ENCODE measurements at regions not wholly inside any gene's neighbourhood (a gene's known extent, or its start where the extent isn't known, plus 50 kb on each side); places are given as distances from the start of the nearest gene placed in this dataset.
"Not testable (repeated sequence)": the region's sequence is repeated elsewhere in the genome, so short reads cannot be mapped to it uniquely, and the experiment has no call there.

DNA sequence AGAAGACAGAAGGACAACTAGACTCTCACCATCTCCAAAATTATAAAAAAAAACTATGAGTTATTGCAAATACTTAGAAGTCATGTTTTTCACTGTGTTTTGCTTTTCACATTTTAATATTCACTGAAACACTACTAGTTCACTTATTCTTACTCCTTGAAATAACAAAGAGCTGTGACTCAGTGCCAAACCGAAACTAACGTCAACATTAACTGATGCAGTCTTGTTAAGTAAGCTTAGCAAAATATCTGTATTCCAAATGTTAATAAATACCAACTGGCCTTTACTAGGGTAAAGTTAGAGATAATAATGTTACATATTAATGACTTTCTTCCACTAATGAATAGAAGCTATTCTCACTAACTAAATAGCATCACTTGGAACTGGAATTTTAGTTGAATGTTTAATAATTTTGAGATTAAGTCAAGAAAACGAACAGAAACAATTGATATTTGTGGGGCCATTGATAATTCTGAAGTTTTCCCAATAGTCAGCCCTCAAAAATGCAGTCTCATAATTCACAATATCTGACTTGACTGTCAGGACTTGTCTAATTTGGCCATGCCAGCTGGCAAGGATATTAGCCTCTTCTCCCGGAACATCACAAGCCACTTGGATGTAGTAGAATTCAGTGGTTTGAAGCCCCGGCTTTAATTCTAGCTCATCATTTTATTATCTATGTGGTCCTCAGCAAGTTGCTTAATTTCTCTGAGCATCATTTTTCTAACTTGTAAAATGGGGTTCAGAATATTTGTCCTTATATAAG is 230.1 kb upstream of the DDI1 start:
- no peak overlapping the region for H3K4me3 Mint-ChIP-seq
- H3K4me3 ChIP-seq (ENCODE audit: control insufficient read depth in 1 of 2, extremely low read depth in 1 of 2, low read length in 1 of 2): no peak overlapping the region
- H3K27me3 Mint-ChIP-seq: peaks cover 0 to 12% of the 10 kb centered on the region in 2 donors
- no peaks in the 10 kb centered on the region for H3K27me3 ChIP-seq (replicated peaks in 1 of 2; ENCODE audit: control insufficient read depth in 2 of 2, extremely low read depth in 1 of 2, insufficient read depth in 2 of 2, low read length in 1 of 2)
- no peak overlapping the region for H3K27ac Mint-ChIP-seq
- POLR2A ChIA-PET: no interaction called here
- CTCF ChIA-PET: no interaction called here
- H3K9me3 ChIP-seq: no peaks in the 10 kb centered on the region
- peaks cover 0 to 7% (median 0%) of the 10 kb centered on the region in 3 donors for H3K9me3 Mint-ChIP-seq
- H3K27ac ChIP-seq (ENCODE audit: low read length): no peak overlapping the region
- no CpG with 5 or more reads among the region's 5 CpGs for WGBS (ENCODE audit: insufficient coverage)
- no peaks in the 10 kb centered on the region for H3K4me1 ChIP-seq (ENCODE audit: control insufficient read depth in 1 of 2, extremely low read depth in 1 of 2, insufficient read depth in 2 of 2, low read length in 2 of 2)
- H3K4me1 Mint-ChIP-seq: no peaks in the 10 kb centered on the region
- ATAC-seq (replicated peaks in 1 of 4): no peak
- H3K36me3 ChIP-seq (ENCODE audit: control insufficient read depth in 2 of 2, extremely low read depth in 1 of 2, insufficient read depth in 1 of 2, low read length in 1 of 2): no peaks in the 10 kb centered on the region
- no peak for DNase-seq
- H3K36me3 Mint-ChIP-seq: no peaks in the 10 kb centered on the region

DNA sequence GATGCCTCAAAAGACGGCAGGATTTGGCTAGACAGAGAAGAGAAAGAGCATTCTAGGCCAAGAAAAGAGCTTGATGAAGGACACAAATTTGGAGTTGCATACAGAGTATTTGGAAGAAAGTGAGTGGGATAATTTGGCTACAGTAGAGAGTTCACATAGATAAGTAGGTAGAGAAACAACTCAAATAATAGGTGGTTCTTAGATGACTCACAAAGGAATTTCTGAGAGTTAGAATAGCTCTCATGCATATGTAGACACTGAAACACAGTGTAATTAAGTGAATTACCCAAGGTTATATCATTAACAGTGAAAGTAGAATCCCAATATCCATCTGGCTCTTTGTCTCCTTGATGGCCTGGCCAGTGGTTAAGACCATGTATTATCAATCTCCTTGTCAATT is 228.6 kb upstream of the DDI1 start:
- 83% methylated on average over 1 of the region's 1 CpG for WGBS (ENCODE audit: insufficient coverage)
- Histone ChIP-seq H3K9me3 (no peaks in the 10 kb centered on the region), H3K36me3 (ENCODE audit: control insufficient read depth in 2 of 2, extremely low read depth in 1 of 2, insufficient read depth in 1 of 2, low read length in 1 of 2) (no peaks in the 10 kb centered on the region), H3K4me3 (ENCODE audit: control insufficient read depth in 1 of 2, extremely low read depth in 1 of 2, low read length in 1 of 2) (no peak overlapping the region), H3K27ac (ENCODE audit: low read length) (no peak overlapping the region), H3K27me3 (replicated peaks in 1 of 2; ENCODE audit: control insufficient read depth in 2 of 2, extremely low read depth in 1 of 2, insufficient read depth in 2 of 2, low read length in 1 of 2) (no peaks in the 10 kb centered on the region), H3K4me1 (ENCODE audit: control insufficient read depth in 1 of 2, extremely low read depth in 1 of 2, insufficient read depth in 2 of 2, low read length in 2 of 2) (no peaks in the 10 kb centered on the region)
- ATAC-seq (replicated peaks in 1 of 4) (no peak), DNase-seq (no peak)
- CTCF ChIA-PET: no interaction called here
- no peaks in the 10 kb centered on the region for H3K4me1 Mint-ChIP-seq
- H3K27ac Mint-ChIP-seq: no peak overlapping the region
- no peak overlapping the region for H3K4me3 Mint-ChIP-seq
- POLR2A ChIA-PET: no interaction called here
- H3K27me3 Mint-ChIP-seq: peaks cover 0 to 12% of the 10 kb centered on the region in 2 donors
- no peaks in the 10 kb centered on the region for H3K36me3 Mint-ChIP-seq
- H3K9me3 Mint-ChIP-seq: peaks cover 0 to 7% (median 0%) of the 10 kb centered on the region in 3 donors

DNA sequence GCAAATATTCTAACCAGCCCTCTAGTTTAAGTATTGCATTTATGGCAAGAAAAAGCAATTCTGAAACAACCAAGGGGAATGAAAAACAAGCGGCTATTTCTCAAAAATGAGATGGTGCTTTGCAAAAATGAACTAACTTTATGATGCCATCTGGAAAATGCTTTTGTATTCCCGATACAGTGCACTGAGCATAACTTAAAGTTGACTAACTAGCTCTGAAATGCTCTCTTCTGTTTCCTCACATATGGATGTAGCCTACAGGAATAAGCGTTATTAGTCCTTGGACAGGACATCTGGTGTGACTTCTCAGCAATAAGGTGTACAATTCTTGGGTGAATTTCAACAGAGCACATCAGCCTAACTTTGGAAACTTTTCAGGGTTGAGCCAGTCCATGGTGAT is 228.2 kb upstream of the DDI1 start:
- no peaks in the 10 kb centered on the region for H3K36me3 Mint-ChIP-seq
- no peaks in the 10 kb centered on the region for H3K4me1 Mint-ChIP-seq
- no peaks in the 10 kb centered on the region for H3K27me3 ChIP-seq (replicated peaks in 1 of 2; ENCODE audit: control insufficient read depth in 2 of 2, extremely low read depth in 1 of 2, insufficient read depth in 2 of 2, low read length in 1 of 2)
- no peaks in the 10 kb centered on the region for H3K36me3 ChIP-seq (ENCODE audit: control insufficient read depth in 2 of 2, extremely low read depth in 1 of 2, insufficient read depth in 1 of 2, low read length in 1 of 2)
- no peaks in the 10 kb centered on the region for H3K9me3 ChIP-seq
- H3K27me3 Mint-ChIP-seq: peaks cover 0 to 12% of the 10 kb centered on the region in 2 donors
- no peak overlapping the region for H3K4me3 Mint-ChIP-seq
- 81% methylated on average over 2 of the region's 3 CpGs for WGBS (ENCODE audit: insufficient coverage)
- H3K4me1 ChIP-seq (ENCODE audit: control insufficient read depth in 1 of 2, extremely low read depth in 1 of 2, insufficient read depth in 2 of 2, low read length in 2 of 2): no peaks in the 10 kb centered on the region
- no peak overlapping the region for H3K27ac Mint-ChIP-seq
- peaks cover 0 to 7% (median 0%) of the 10 kb centered on the region in 3 donors for H3K9me3 Mint-ChIP-seq
- POLR2A ChIA-PET: no interaction called here
- DNase-seq: no peak
- ATAC-seq (replicated peaks in 1 of 4): no peak
- H3K27ac ChIP-seq (ENCODE audit: low read length): no peak overlapping the region
- CTCF ChIA-PET: no interaction called here
- no peak overlapping the region for H3K4me3 ChIP-seq (ENCODE audit: control insufficient read depth in 1 of 2, extremely low read depth in 1 of 2, low read length in 1 of 2)

DNA sequence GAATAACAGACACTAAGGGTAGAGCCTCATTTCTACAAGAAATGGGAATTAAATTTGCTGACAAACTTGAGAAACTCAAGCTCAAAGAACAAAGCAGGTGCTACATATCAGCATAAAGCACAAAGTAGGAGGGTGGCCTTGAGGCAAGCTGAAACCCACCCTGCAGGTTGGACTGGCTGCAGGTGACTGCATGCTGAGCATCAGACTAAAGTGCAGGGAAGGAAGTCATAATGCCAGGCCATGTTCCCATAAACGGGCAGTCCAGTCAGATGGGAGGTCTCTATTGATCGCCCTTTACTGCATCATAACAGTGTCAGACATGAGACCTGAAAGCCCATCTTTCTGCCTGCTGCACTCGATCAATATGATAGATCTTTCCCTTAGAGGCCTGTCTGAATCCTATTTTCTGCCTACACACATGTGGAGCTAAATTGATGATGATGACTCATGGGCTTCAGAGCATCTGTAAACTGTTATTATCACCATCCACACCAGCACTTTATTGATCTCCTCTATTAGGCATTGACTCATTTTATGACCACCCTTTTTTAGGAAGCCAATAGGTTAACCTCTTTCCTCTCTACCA is 224.5 kb upstream of the DDI1 start:
- CTCF ChIA-PET: no interaction called here
- 68% methylated on average over 3 of the region's 3 CpGs for WGBS (ENCODE audit: insufficient coverage)
- no peak overlapping the region for H3K4me3 ChIP-seq (ENCODE audit: control insufficient read depth in 1 of 2, extremely low read depth in 1 of 2, low read length in 1 of 2)
- Mint-ChIP-seq H3K27ac (no peak overlapping the region), H3K9me3 (peaks cover 0 to 10% (median 0%) of the 10 kb centered on the region in 3 donors), H3K4me1 (no peaks in the 10 kb centered on the region), H3K4me3 (no peak overlapping the region), H3K36me3 (no peaks in the 10 kb centered on the region), H3K27me3 (peaks cover 0 to 7% of the 10 kb centered on the region in 2 donors)
- DNase-seq: no peak
- H3K27ac ChIP-seq (ENCODE audit: low read length): no peak overlapping the region
- ATAC-seq (replicated peaks in 1 of 4): no peak
- H3K36me3 ChIP-seq (ENCODE audit: control insufficient read depth in 2 of 2, extremely low read depth in 1 of 2, insufficient read depth in 1 of 2, low read length in 1 of 2): no peaks in the 10 kb centered on the region
- H3K9me3 ChIP-seq: no peaks in the 10 kb centered on the region
- no peaks in the 10 kb centered on the region for H3K27me3 ChIP-seq (replicated peaks in 1 of 2; ENCODE audit: control insufficient read depth in 2 of 2, extremely low read depth in 1 of 2, insufficient read depth in 2 of 2, low read length in 1 of 2)
- POLR2A ChIA-PET: no interaction called here
- H3K4me1 ChIP-seq (ENCODE audit: control insufficient read depth in 1 of 2, extremely low read depth in 1 of 2, insufficient read depth in 2 of 2, low read length in 2 of 2): no peaks in the 10 kb centered on the region

DNA sequence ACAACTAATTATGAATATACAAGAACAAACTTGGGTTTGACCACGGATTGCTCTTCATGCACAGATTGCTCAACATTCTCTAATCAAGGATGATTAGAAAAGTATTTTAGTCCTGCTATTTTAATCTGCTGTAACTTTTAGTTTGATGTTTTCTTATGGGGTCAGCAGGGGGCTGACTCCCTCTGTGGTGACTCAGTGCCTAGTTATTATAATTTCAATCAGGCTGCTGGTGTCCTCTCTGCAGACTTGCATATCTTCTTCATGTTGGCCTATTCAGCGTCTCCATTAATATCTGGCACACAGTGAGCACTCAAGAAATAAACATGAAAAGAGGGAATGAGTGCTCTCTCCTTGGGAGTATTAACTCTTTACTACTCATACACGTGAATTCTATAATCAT is 223.8 kb upstream of the DDI1 start:
- Mint-ChIP-seq H3K27ac (no peak overlapping the region), H3K27me3 (peaks cover 0 to 7% of the 10 kb centered on the region in 2 donors), H3K9me3 (peaks cover 0 to 10% (median 0%) of the 10 kb centered on the region in 3 donors), H3K4me3 (no peak overlapping the region), H3K4me1 (no peaks in the 10 kb centered on the region), H3K36me3 (no peaks in the 10 kb centered on the region)
- ATAC-seq (replicated peaks in 1 of 4) (no peak), DNase-seq (no peak)
- no CpG with 5 or more reads among the region's 3 CpGs for WGBS (ENCODE audit: insufficient coverage)
- Histone ChIP-seq H3K27me3 (replicated peaks in 1 of 2; ENCODE audit: control insufficient read depth in 2 of 2, extremely low read depth in 1 of 2, insufficient read depth in 2 of 2, low read length in 1 of 2) (no peaks in the 10 kb centered on the region), H3K4me1 (ENCODE audit: control insufficient read depth in 1 of 2, extremely low read depth in 1 of 2, insufficient read depth in 2 of 2, low read length in 2 of 2) (no peaks in the 10 kb centered on the region), H3K27ac (ENCODE audit: low read length) (no peak overlapping the region), H3K9me3 (no peaks in the 10 kb centered on the region), H3K36me3 (ENCODE audit: control insufficient read depth in 2 of 2, extremely low read depth in 1 of 2, insufficient read depth in 1 of 2, low read length in 1 of 2) (no peaks in the 10 kb centered on the region), H3K4me3 (ENCODE audit: control insufficient read depth in 1 of 2, extremely low read depth in 1 of 2, low read length in 1 of 2) (no peak overlapping the region)
- POLR2A ChIA-PET: no interaction called here
- CTCF ChIA-PET: no interaction called here

DNA sequence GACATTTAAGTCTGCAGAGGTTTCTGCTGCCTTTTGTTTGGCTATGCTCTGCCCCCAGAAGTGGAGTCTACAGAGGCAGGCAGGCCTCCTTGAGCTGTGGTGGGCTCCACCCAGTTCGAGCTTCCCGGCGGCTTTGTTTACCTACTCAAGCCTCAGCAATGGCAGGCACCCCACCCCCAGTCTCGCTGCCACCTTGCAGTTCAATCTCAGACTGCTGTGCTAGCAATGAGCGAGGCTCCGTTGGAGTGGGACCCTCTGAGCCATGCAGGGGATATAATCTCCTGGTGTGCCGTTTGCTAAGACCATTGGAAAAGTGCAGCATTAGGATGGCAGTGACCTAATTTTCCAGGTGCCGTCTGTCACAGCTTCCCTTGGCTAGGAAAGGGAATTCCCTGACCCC is 216.1 kb upstream of the DDI1 start:
- DNase-seq; H3K27ac Mint-ChIP-seq; H3K27me3 ChIP-seq (replicated peaks in 1 of 2; ENCODE audit: control insufficient read depth in 2 of 2, extremely low read depth in 1 of 2, insufficient read depth in 2 of 2, low read length in 1 of 2); H3K27ac ChIP-seq (ENCODE audit: low read length); H3K9me3 ChIP-seq; H3K4me3 Mint-ChIP-seq; H3K4me3 ChIP-seq (ENCODE audit: control insufficient read depth in 1 of 2, extremely low read depth in 1 of 2, low read length in 1 of 2); H3K36me3 ChIP-seq (ENCODE audit: control insufficient read depth in 2 of 2, extremely low read depth in 1 of 2, insufficient read depth in 1 of 2, low read length in 1 of 2); CTCF ChIA-PET; POLR2A ChIA-PET; H3K4me1 Mint-ChIP-seq; H3K4me1 ChIP-seq (ENCODE audit: control insufficient read depth in 1 of 2, extremely low read depth in 1 of 2, insufficient read depth in 2 of 2, low read length in 2 of 2); ATAC-seq (replicated peaks in 1 of 4); H3K27me3 Mint-ChIP-seq; H3K36me3 Mint-ChIP-seq: not testable (repeated sequence)
- WGBS (ENCODE audit: insufficient coverage): 93% methylated on average over 5 of the region's 8 CpGs
- peaks cover 0 to 12% (median 4%) of the 10 kb centered on the region in 3 donors for H3K9me3 Mint-ChIP-seq

All from T-cell (primary cell).